IPS-20b (cell line): ENCODE measurements at regions not wholly inside any gene's neighbourhood (a gene's known extent, or its start where the extent isn't known, plus 50 kb on each side); places are given as distances from the start of the nearest gene placed in this dataset.

ENCODE experiments used
- H3K27ac ChIP-seq: one replicate; pipeline ENCODE4 v1.5.1; 2013; ENCODE audit warnings: low read length
- H3K27me3 ChIP-seq: 2 replicates; pipeline ENCODE4 v1.6.1; 2013; ENCODE audit warnings: mild to moderate bottlenecking, low read length, inconsistent platforms; ENCODE audit not compliant: insufficient read depth
- H3K36me3 ChIP-seq: 2 replicates; pipeline ENCODE4 v1.6.1; 2013; ENCODE audit warnings: low read depth, mild to moderate bottlenecking, inconsistent platforms, low read length, moderate library complexity; ENCODE audit not compliant: insufficient read depth
- H3K4me1 ChIP-seq: 2 replicates; pipeline ENCODE4 v1.6.1; 2013; ENCODE audit warnings: mild to moderate bottlenecking, control low read depth, inconsistent platforms, low read length, moderate library complexity; ENCODE audit not compliant: insufficient read depth
- H3K4me3 ChIP-seq: 2 replicates; pipeline ENCODE4 v1.5.1; 2013; ENCODE audit warnings: mild to moderate bottlenecking, low read length, inconsistent platforms
- H3K9ac ChIP-seq: 2 replicates; pipeline ENCODE4 v1.6.1; 2013; ENCODE audit warnings: low read depth, mild to moderate bottlenecking, inconsistent platforms, low read length, moderate library complexity
- H3K9me3 ChIP-seq: 2 replicates; pipeline ENCODE4 v1.6.1; 2013; ENCODE audit warnings: mild to moderate bottlenecking, low read depth, low read length, inconsistent platforms; ENCODE audit not compliant: insufficient read depth

DNA sequence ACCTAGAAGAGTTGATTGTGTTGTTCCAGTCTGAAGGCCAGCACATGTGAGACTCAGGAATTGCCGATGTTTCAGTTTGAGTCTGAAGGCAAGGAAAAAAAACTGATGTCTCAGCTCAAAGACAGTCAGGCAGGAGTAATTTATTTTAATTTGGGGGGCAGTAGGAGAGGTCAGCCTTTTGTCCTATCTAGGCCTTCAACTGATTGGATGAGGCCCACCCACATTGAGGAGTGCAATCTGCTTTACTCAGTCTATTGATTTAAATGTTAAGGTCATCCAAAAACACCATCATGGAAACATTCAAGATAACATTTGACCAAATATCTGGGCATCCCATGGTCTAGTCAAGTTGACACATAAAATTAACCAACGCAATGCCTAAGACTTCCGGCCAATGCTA is 288.9 kb downstream of the CDK5RAP2 start:
- no peaks in the 10 kb centered on the region for H3K9me3 ChIP-seq
- H3K4me1 ChIP-seq, result no peaks in the 10 kb centered on the region
- no peak overlapping the region for H3K9ac ChIP-seq
- no peak overlapping the region for H3K27ac ChIP-seq
- H3K36me3 ChIP-seq, result no peaks in the 10 kb centered on the region
- no peaks in the 10 kb centered on the region for H3K27me3 ChIP-seq
- no peak overlapping the region for H3K4me3 ChIP-seq

GRCh38 chr9:120289990-120290975 is 289.7 kb downstream of the CDK5RAP2 start:
- Histone ChIP-seq H3K4me3 (no peak overlapping the region), H3K36me3 (no peaks in the 10 kb centered on the region), H3K27me3 (no peaks in the 10 kb centered on the region), H3K9ac (no peak overlapping the region), H3K4me1 (no peaks in the 10 kb centered on the region), H3K27ac (no peak overlapping the region), H3K9me3 (no peaks in the 10 kb centered on the region)

DNA sequence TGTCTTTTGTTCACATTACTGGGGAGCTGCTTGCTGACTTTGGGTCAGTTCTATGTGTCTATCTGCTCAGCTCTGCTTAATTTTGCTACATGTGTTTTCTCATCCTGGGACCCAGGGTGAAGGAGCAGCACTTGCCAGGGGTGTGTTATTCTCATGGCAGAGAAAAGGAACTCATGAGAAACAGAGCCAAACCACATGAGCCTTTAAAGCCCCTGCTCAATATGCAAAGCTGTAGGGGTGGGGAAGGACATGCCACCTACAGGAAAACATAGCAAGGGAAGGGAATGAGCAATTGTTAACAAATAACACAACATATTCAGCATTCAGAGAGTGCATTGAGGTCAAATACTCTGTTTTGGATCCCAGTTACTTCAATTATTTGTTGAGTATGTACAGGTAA is 290.9 kb downstream of the CDK5RAP2 start:
- no peaks in the 10 kb centered on the region for H3K9me3 ChIP-seq
- no peak overlapping the region for H3K4me3 ChIP-seq
- no peak overlapping the region for H3K9ac ChIP-seq
- H3K27ac ChIP-seq, result no peak overlapping the region
- H3K4me1 ChIP-seq, result no peaks in the 10 kb centered on the region
- H3K36me3 ChIP-seq, result no peaks in the 10 kb centered on the region
- no peaks in the 10 kb centered on the region for H3K27me3 ChIP-seq

- Histone ChIP-seq H3K36me3 (no peaks in the 10 kb centered on the region), H3K27ac (no peak overlapping the region), H3K9me3 (no peaks in the 10 kb centered on the region; the same call in 1 of the 2 replicates), H3K4me3 (no peak overlapping the region), H3K4me1 (no peaks in the 10 kb centered on the region), H3K27me3 (no peaks in the 10 kb centered on the region), H3K9ac (no peak overlapping the region)
Observed at GRCh38 chr9:120286530-120286929, 293.4 kb downstream of the CDK5RAP2 start.

DNA sequence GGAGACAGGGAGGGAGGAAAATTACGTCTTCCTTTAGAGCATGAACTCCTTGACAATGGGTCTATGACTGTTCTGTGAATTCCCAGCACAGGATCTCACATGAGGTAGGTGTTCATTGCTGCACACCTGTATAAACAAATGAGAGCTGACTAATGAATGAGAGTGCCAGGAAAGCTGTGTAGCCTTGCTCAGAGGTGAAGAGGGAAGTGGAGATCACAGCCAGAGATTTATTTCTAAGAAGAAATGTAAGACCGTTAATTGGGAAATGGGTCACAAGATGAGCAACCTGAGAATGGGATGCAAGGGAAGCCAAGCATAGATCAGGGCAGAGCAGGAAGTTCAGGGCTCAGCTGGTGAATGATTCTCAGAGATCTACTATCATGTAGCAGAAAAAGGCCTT is 295.1 kb downstream of the CDK5RAP2 start:
- no peaks in the 10 kb centered on the region; the same call in 1 of the 2 replicates for H3K9me3 ChIP-seq

DNA sequence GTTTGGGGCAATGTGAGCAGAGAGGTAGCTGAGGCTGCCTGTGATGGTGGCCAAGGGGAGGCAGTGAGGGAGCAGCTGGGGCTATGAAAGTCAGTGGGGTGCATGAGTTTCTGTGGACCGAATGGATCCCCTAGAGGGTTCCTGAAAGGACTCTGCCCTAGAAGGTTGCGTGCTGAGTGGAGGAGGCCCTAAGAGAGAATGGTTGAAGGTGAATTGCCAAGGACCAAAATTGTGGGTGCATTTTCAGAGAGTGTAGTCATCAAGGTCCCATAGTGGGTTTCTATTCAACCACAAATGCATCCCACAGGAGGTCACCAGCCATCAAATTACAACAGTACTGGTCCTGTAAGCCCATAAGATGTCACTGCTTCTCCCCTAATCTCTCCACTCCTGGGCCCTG is 298.3 kb downstream of the CDK5RAP2 start:
- no peak overlapping the region for H3K9ac ChIP-seq
- no peak overlapping the region for H3K4me3 ChIP-seq
- no peaks in the 10 kb centered on the region for H3K27me3 ChIP-seq
- H3K27ac ChIP-seq, result no peak overlapping the region
- no peaks in the 10 kb centered on the region for H3K4me1 ChIP-seq
- peaks cover 4% of the 10 kb centered on the region; the same call in 1 of the 2 replicates for H3K9me3 ChIP-seq
- no peaks in the 10 kb centered on the region for H3K36me3 ChIP-seq

More for the DNA sequence above, 295.1 kb downstream of the CDK5RAP2 start:
- Histone ChIP-seq H3K9ac (no peak overlapping the region), H3K4me1 (no peaks in the 10 kb centered on the region), H3K4me3 (no peak overlapping the region), H3K27me3 (no peaks in the 10 kb centered on the region), H3K27ac (no peak overlapping the region), H3K36me3 (no peaks in the 10 kb centered on the region)

- Histone ChIP-seq H3K4me3 (no peak overlapping the region), H3K4me1 (no peaks in the 10 kb centered on the region), H3K9me3 (no peaks in the 10 kb centered on the region), H3K9ac (no peak overlapping the region), H3K27ac (no peak overlapping the region), H3K36me3 (no peaks in the 10 kb centered on the region), H3K27me3 (no peaks in the 10 kb centered on the region)
Observed at GRCh38 chr9:120267929-120268328, 312.0 kb downstream of the CDK5RAP2 start.

- H3K4me1 ChIP-seq, result no peaks in the 10 kb centered on the region
- H3K27me3 ChIP-seq, result no peaks in the 10 kb centered on the region
- no peaks in the 10 kb centered on the region for H3K9me3 ChIP-seq
- H3K4me3 ChIP-seq, result no peak overlapping the region
- H3K27ac ChIP-seq, result no peak overlapping the region
- no peaks in the 10 kb centered on the region for H3K36me3 ChIP-seq
- no peak overlapping the region for H3K9ac ChIP-seq
Observed at GRCh38 chr9:120265791-120266190, 314.2 kb downstream of the CDK5RAP2 start.

GRCh38 chr9:120264528-120264927 is 315.4 kb downstream of the CDK5RAP2 start:
- no peak overlapping the region for H3K9ac ChIP-seq
- no peaks in the 10 kb centered on the region for H3K4me1 ChIP-seq
- H3K36me3 ChIP-seq, result no peaks in the 10 kb centered on the region
- no peaks in the 10 kb centered on the region for H3K9me3 ChIP-seq
- no peak overlapping the region for H3K27ac ChIP-seq
- no peak overlapping the region for H3K4me3 ChIP-seq
- no peaks in the 10 kb centered on the region for H3K27me3 ChIP-seq

GRCh38 chr9:120263836-120264235 is 316.1 kb downstream of the CDK5RAP2 start:
- Histone ChIP-seq H3K27me3 (no peaks in the 10 kb centered on the region), H3K4me1 (no peaks in the 10 kb centered on the region), H3K36me3 (no peaks in the 10 kb centered on the region)

GRCh38 chr9:120261419-120261818 is 318.5 kb downstream of the CDK5RAP2 start:
- Histone ChIP-seq H3K36me3 (no peaks in the 10 kb centered on the region), H3K9ac (no peak overlapping the region)

More at GRCh38 chr9:120263836-120264235, 316.1 kb downstream of the CDK5RAP2 start:
- Histone ChIP-seq H3K9ac (no peak overlapping the region), H3K4me3 (no peak overlapping the region), H3K27ac (no peak overlapping the region), H3K9me3 (no peaks in the 10 kb centered on the region)

GRCh38 chr9:120259100-120259499 is 320.9 kb downstream of the CDK5RAP2 start:
- Histone ChIP-seq H3K36me3 (no peaks in the 10 kb centered on the region), H3K9me3 (no peaks in the 10 kb centered on the region), H3K4me3 (no peak overlapping the region), H3K4me1 (no peaks in the 10 kb centered on the region), H3K27ac (no peak overlapping the region), H3K9ac (no peak overlapping the region), H3K27me3 (no peaks in the 10 kb centered on the region)

More at GRCh38 chr9:120261419-120261818, 318.5 kb downstream of the CDK5RAP2 start:
- H3K27me3 ChIP-seq, result no peaks in the 10 kb centered on the region
- H3K4me1 ChIP-seq, result no peaks in the 10 kb centered on the region
- H3K27ac ChIP-seq, result no peak overlapping the region
- no peak overlapping the region for H3K4me3 ChIP-seq
- H3K9me3 ChIP-seq, result no peaks in the 10 kb centered on the region
